ENCODE measurements at regions not wholly inside any gene's neighbourhood (a gene's known extent, or its start where the extent isn't known, plus 50 kb on each side); places are given as distances from the start of the nearest gene placed in this dataset.

DNA sequence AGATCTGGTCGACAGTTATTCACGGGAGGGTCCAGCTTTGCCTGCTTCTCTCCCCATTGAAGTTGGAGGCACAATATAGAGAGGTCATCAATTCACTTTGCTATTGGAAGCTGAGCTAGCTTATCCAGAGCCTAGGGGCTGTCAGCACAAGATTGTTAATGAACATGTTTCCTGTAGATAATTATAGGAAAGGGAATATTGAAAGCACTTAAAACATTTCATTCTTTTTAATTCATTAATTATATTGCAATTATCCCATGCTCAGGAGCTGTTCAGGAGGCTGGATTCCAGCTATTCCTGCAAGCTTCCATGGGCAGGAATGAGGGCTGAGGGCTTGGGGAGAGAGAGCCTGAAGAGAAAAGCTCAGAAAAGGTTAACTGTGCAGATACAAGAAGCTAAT lies 153.1 kb upstream of the BRINP1 start:
- peaks cover 0 to 5% (median 1%) of the 10 kb centered on the region in 4 donors for H3K9me3 ChIP-seq (ENCODE audit: control insufficient read depth in 4 of 4, low read length in 3 of 4)
- H3K9ac ChIP-seq (ENCODE audit: low read depth in 1 of 2, low read length in 2 of 2) = no peak overlapping the region
- peaks cover 0 to 7% (median 0%) of the 10 kb centered on the region in 4 donors for H3K27me3 ChIP-seq (ENCODE audit: control insufficient read depth in 4 of 4, insufficient read depth in 4 of 4, low read length in 3 of 4)
- no peak for TF ChIP-seq RXRA (IDR thresholded peaks at IDR 0.05)
- TF ChIP-seq, protein P1, sequence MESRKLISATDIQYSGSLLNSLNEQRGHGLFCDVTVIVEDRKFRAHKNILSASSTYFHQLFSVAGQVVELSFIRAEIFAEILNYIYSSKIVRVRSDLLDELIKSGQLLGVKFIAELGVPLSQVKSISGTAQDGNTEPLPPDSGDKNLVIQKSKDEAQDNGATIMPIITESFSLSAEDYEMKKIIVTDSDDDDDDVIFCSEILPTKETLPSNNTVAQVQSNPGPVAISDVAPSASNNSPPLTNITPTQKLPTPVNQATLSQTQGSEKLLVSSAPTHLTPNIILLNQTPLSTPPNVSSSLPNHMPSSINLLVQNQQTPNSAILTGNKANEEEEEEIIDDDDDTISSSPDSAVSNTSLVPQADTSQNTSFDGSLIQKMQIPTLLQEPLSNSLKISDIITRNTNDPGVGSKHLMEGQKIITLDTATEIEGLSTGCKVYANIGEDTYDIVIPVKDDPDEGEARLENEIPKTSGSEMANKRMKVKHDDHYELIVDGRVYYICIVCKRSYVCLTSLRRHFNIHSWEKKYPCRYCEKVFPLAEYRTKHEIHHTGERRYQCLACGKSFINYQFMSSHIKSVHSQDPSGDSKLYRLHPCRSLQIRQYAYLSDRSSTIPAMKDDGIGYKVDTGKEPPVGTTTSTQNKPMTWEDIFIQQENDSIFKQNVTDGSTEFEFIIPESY (IDR thresholded peaks at IDR 0.05) = no peak
- TF ChIP-seq FOXA1 (IDR thresholded peaks at IDR 0.05) = no peak
- TF ChIP-seq, protein P2, sequence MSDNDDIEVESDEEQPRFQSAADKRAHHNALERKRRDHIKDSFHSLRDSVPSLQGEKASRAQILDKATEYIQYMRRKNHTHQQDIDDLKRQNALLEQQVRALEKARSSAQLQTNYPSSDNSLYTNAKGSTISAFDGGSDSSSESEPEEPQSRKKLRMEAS (IDR thresholded peaks at IDR 0.05) = no peak
- TF ChIP-seq RAD21 (IDR thresholded peaks at IDR 0.05) = no peak
- TF ChIP-seq GABPA (IDR thresholded peaks at IDR 0.05 in 1 of 2, conservative IDR thresholded peaks at IDR 0.05 in 1 of 2) = no peak
- no peak for TF ChIP-seq HNF4A (conservative IDR thresholded peaks at IDR 0.05)
- TF ChIP-seq YY1 (IDR thresholded peaks at IDR 0.05) = no peak
- no peak for TF ChIP-seq TAF1 (conservative IDR thresholded peaks at IDR 0.05)
- TF ChIP-seq SP1 (IDR thresholded peaks at IDR 0.05) = no peak
- TF ChIP-seq, protein P3, sequence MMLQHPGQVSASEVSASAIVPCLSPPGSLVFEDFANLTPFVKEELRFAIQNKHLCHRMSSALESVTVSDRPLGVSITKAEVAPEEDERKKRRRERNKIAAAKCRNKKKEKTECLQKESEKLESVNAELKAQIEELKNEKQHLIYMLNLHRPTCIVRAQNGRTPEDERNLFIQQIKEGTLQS (IDR thresholded peaks at IDR 0.05) = no peak
- no peak for TF ChIP-seq EGR1 (IDR thresholded peaks at IDR 0.05; ENCODE audit: low read depth in 2 of 2)
- no peak for TF ChIP-seq FOXA2 (IDR thresholded peaks at IDR 0.05)
- no peak for DNase-seq (ENCODE audit: low spot score)
- no peaks in the 10 kb centered on the region for H3K36me3 ChIP-seq (ENCODE audit: control insufficient read depth in 4 of 4, insufficient read depth in 3 of 4, low read depth in 1 of 4, low read length in 3 of 4)
- no peak overlapping the region for H3K4me3 ChIP-seq (ENCODE audit: low read depth in 1 of 3, low read length in 3 of 3)
- no peaks in the 10 kb centered on the region for H3K4me1 ChIP-seq (ENCODE audit: control insufficient read depth in 4 of 4, insufficient read depth in 4 of 4, low read length in 3 of 4)
- WGBS = 69% methylated on average over 2 of the region's 2 CpGs
- no peak overlapping the region for H3K27ac ChIP-seq (ENCODE audit: low read depth in 1 of 2, low read length in 2 of 2)

DNA sequence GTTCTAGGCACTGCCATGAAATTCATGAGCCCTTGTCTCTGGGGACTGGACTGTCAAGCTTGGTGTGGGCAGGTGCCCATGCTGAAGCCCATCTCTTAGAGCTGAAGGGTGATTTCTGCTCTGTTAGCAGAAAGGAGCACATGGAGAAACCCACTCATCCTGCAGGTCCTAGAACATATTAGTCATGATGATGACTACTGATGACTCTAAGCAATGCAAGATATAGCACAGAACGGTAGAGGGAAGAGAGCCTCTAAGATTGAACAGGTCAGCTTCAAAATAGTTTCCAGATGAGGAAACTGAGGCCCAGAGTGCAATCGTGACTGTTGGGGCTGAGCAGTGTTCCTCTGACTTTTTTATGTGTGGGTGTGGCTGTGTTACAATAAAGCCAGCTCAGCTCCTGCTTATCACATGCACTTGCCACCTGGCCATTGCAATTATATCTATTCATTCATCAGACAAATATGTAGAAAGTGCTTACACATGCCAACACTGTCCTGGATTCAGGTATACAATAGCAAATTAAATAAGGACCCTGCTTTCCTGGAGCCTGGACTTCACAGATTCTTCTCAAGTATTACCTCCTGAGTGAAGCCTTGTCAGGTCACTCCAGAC lies 140.2 kb upstream of the BRINP1 start:
- 63% methylated on average over 2 of the region's 2 CpGs for WGBS
- no peak for TF ChIP-seq GABPA (IDR thresholded peaks at IDR 0.05 in 1 of 2, conservative IDR thresholded peaks at IDR 0.05 in 1 of 2)
- no peak for TF ChIP-seq YY1 (IDR thresholded peaks at IDR 0.05)
- no peak for TF ChIP-seq NR2F2 (IDR thresholded peaks at IDR 0.05)
- no peak for TF ChIP-seq FOXA1 (IDR thresholded peaks at IDR 0.05)
- TF ChIP-seq, protein P4, sequence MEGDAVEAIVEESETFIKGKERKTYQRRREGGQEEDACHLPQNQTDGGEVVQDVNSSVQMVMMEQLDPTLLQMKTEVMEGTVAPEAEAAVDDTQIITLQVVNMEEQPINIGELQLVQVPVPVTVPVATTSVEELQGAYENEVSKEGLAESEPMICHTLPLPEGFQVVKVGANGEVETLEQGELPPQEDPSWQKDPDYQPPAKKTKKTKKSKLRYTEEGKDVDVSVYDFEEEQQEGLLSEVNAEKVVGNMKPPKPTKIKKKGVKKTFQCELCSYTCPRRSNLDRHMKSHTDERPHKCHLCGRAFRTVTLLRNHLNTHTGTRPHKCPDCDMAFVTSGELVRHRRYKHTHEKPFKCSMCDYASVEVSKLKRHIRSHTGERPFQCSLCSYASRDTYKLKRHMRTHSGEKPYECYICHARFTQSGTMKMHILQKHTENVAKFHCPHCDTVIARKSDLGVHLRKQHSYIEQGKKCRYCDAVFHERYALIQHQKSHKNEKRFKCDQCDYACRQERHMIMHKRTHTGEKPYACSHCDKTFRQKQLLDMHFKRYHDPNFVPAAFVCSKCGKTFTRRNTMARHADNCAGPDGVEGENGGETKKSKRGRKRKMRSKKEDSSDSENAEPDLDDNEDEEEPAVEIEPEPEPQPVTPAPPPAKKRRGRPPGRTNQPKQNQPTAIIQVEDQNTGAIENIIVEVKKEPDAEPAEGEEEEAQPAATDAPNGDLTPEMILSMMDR (IDR thresholded peaks at IDR 0.05; ENCODE audit: low read depth, low read length, missing input control) = no peak
- no peak for TF ChIP-seq HNF4G (IDR thresholded peaks at IDR 0.05)
- TF ChIP-seq EGR1 (IDR thresholded peaks at IDR 0.05; ENCODE audit: low read depth in 2 of 2) = no peak
- TF ChIP-seq, protein P5, sequence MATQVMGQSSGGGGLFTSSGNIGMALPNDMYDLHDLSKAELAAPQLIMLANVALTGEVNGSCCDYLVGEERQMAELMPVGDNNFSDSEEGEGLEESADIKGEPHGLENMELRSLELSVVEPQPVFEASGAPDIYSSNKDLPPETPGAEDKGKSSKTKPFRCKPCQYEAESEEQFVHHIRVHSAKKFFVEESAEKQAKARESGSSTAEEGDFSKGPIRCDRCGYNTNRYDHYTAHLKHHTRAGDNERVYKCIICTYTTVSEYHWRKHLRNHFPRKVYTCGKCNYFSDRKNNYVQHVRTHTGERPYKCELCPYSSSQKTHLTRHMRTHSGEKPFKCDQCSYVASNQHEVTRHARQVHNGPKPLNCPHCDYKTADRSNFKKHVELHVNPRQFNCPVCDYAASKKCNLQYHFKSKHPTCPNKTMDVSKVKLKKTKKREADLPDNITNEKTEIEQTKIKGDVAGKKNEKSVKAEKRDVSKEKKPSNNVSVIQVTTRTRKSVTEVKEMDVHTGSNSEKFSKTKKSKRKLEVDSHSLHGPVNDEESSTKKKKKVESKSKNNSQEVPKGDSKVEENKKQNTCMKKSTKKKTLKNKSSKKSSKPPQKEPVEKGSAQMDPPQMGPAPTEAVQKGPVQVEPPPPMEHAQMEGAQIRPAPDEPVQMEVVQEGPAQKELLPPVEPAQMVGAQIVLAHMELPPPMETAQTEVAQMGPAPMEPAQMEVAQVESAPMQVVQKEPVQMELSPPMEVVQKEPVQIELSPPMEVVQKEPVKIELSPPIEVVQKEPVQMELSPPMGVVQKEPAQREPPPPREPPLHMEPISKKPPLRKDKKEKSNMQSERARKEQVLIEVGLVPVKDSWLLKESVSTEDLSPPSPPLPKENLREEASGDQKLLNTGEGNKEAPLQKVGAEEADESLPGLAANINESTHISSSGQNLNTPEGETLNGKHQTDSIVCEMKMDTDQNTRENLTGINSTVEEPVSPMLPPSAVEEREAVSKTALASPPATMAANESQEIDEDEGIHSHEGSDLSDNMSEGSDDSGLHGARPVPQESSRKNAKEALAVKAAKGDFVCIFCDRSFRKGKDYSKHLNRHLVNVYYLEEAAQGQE (IDR thresholded peaks at IDR 0.05) = no peak
- TF ChIP-seq, protein P3 (IDR thresholded peaks at IDR 0.05) = no peak

More for the DNA sequence above, 140.2 kb upstream of the BRINP1 start:
- Histone ChIP-seq H3K27ac (ENCODE audit: low read depth in 1 of 2, low read length in 2 of 2) (no peak overlapping the region), H3K9ac (ENCODE audit: low read depth in 1 of 2, low read length in 2 of 2) (no peak overlapping the region), H3K4me1 (ENCODE audit: control insufficient read depth in 4 of 4, insufficient read depth in 4 of 4, low read length in 3 of 4) (no peaks in the 10 kb centered on the region), H3K27me3 (ENCODE audit: control insufficient read depth in 4 of 4, insufficient read depth in 4 of 4, low read length in 3 of 4) (no peaks in the 10 kb centered on the region), H3K36me3 (ENCODE audit: control insufficient read depth in 4 of 4, insufficient read depth in 3 of 4, low read depth in 1 of 4, low read length in 3 of 4) (no peaks in the 10 kb centered on the region), H3K4me3 (ENCODE audit: low read depth in 1 of 3, low read length in 3 of 3) (no peak overlapping the region), H3K9me3 (ENCODE audit: control insufficient read depth in 4 of 4, low read length in 3 of 4) (no peaks in the 10 kb centered on the region)
- no peak for DNase-seq (ENCODE audit: low spot score)

Measured in liver (tissue), 8 donors.